ENCODE measurements at regions not wholly inside any gene's neighbourhood (a gene's known extent, or its start where the extent isn't known, plus 50 kb on each side); places are given as distances from the start of the nearest gene placed in this dataset.

- TF ChIP-seq EGR1 (IDR thresholded peaks at IDR 0.05) = no peak
- no peak for TF ChIP-seq CEBPB (IDR thresholded peaks at IDR 0.05)
- no peak for TF ChIP-seq TCF12 (IDR thresholded peaks at IDR 0.05; ENCODE audit: low read depth)
- TF ChIP-seq NFIC (IDR thresholded peaks at IDR 0.05) = no peak
- TF ChIP-seq FOXM1 (IDR thresholded peaks at IDR 0.05; ENCODE audit: borderline replicate concordance, low read depth) = no peak
- no peak for TF ChIP-seq RAD21 (IDR thresholded peaks at IDR 0.05; ENCODE audit: low read depth)
- no peak for TF ChIP-seq EP300 (IDR thresholded peaks at IDR 0.05; ENCODE audit: borderline replicate concordance)
- TF ChIP-seq MAX (IDR thresholded peaks at IDR 0.05) = no peak
- TF ChIP-seq REST (IDR thresholded peaks at IDR 0.05; ENCODE audit: low read depth) = no peak
- no peak for TF ChIP-seq TEAD4 (IDR thresholded peaks at IDR 0.05)
- TF ChIP-seq ZBTB7A (IDR thresholded peaks at IDR 0.05; ENCODE audit: low read depth) = no peak
- no peak for TF ChIP-seq CREB1 (IDR thresholded peaks at IDR 0.05; ENCODE audit: low read depth)
These were observed 81.6 kb downstream of the SLC5A7 start for GRCh38 chr2:108067820-108068405.

GRCh38 chr2:108069515-108070310 lies 83.4 kb downstream of the SLC5A7 start:
- no peak for TF ChIP-seq EP300 (IDR thresholded peaks at IDR 0.05; ENCODE audit: borderline replicate concordance)
- TF ChIP-seq CREB1 (IDR thresholded peaks at IDR 0.05; ENCODE audit: low read depth) = no peak
- TF ChIP-seq REST (IDR thresholded peaks at IDR 0.05; ENCODE audit: low read depth) = no peak
- no peak for TF ChIP-seq RAD21 (IDR thresholded peaks at IDR 0.05; ENCODE audit: low read depth)
- TF ChIP-seq TCF12 (IDR thresholded peaks at IDR 0.05; ENCODE audit: low read depth) = no peak
- TF ChIP-seq MAX (IDR thresholded peaks at IDR 0.05) = no peak
- no peak for TF ChIP-seq TAF1 (IDR thresholded peaks at IDR 0.05; ENCODE audit: low read depth)
- no peak for TF ChIP-seq EGR1 (IDR thresholded peaks at IDR 0.05)
- no peak for TF ChIP-seq FOXM1 (IDR thresholded peaks at IDR 0.05; ENCODE audit: borderline replicate concordance, low read depth)
- no peak for TF ChIP-seq ZBTB7A (IDR thresholded peaks at IDR 0.05; ENCODE audit: low read depth)

GRCh38 chr2:108073415-108074072 lies 87.2 kb downstream of the SLC5A7 start:
- TF ChIP-seq CREB1 (IDR thresholded peaks at IDR 0.05; ENCODE audit: low read depth) (no peak), TAF1 (IDR thresholded peaks at IDR 0.05; ENCODE audit: low read depth) (no peak), USF1 (IDR thresholded peaks at IDR 0.05) (no peak), CEBPB (IDR thresholded peaks at IDR 0.05) (no peak), MAX (IDR thresholded peaks at IDR 0.05) (no peak), YY1 (IDR thresholded peaks at IDR 0.05; ENCODE audit: low read depth) (no peak), ZBTB7A (IDR thresholded peaks at IDR 0.05; ENCODE audit: low read depth) (no peak), EP300 (IDR thresholded peaks at IDR 0.05; ENCODE audit: borderline replicate concordance) (no peak), REST (IDR thresholded peaks at IDR 0.05; ENCODE audit: low read depth) (no peak), EGR1 (IDR thresholded peaks at IDR 0.05) (no peak), TCF12 (IDR thresholded peaks at IDR 0.05; ENCODE audit: low read depth) (no peak), FOXM1 (IDR thresholded peaks at IDR 0.05; ENCODE audit: borderline replicate concordance, low read depth) (no peak), NFIC (IDR thresholded peaks at IDR 0.05) (no peak), TEAD4 (IDR thresholded peaks at IDR 0.05) (no peak), RAD21 (IDR thresholded peaks at IDR 0.05; ENCODE audit: low read depth) (no peak)

DNA sequence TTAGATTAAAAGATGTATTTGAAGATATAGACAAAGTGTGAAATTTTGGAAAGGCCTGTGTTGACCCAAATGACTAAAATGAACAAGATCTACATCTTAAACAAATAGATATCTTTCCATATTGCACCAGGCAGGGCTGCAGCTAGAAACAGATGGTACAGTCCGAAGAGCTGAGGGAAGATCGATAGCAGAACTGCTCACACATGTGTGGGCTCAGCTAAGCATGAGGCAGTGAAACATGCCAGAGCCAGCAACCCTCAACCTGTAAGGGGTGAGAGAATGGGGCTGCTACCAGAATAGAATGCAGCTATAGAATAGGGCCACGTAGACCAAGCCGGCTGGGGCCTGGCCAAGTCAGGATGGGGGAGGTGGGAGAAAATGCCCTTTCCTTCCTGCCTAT lies 87.8 kb downstream of the SLC5A7 start:
- no peak for TF ChIP-seq EGR1 (IDR thresholded peaks at IDR 0.05)
- no peak for TF ChIP-seq RAD21 (IDR thresholded peaks at IDR 0.05; ENCODE audit: low read depth)
- TF ChIP-seq TEAD4 (IDR thresholded peaks at IDR 0.05) = no peak
- no peak for TF ChIP-seq FOXM1 (IDR thresholded peaks at IDR 0.05; ENCODE audit: borderline replicate concordance, low read depth)
- TF ChIP-seq CREB1 (IDR thresholded peaks at IDR 0.05; ENCODE audit: low read depth) = no peak
- TF ChIP-seq CEBPB (IDR thresholded peaks at IDR 0.05) = no peak
- no peak for TF ChIP-seq TCF12 (IDR thresholded peaks at IDR 0.05; ENCODE audit: low read depth)
- no peak for TF ChIP-seq USF1 (IDR thresholded peaks at IDR 0.05)
- no peak for TF ChIP-seq TAF1 (IDR thresholded peaks at IDR 0.05; ENCODE audit: low read depth)
- no peak for TF ChIP-seq MAX (IDR thresholded peaks at IDR 0.05)
- TF ChIP-seq ZBTB7A (IDR thresholded peaks at IDR 0.05; ENCODE audit: low read depth) = no peak
- no peak for TF ChIP-seq YY1 (IDR thresholded peaks at IDR 0.05; ENCODE audit: low read depth)

All from Ishikawa (cell line).